Prostate gland (tissue), 2 donors: ENCODE measurements at regions not wholly inside any gene's neighbourhood (a gene's known extent, or its start where the extent isn't known, plus 50 kb on each side); places are given as distances from the start of the nearest gene placed in this dataset.

ENCODE experiments used
- CTCF ChIP-seq, 4 experiments: fragments of 200-600 bp in 2 of 4; fragments of 450-650 bp in 2 of 4; sonication (generic) in 2 of 4; IDR thresholded peaks; 1 replicate in 3 of 4; 2 replicates in 1 of 4; pipeline ENCODE4 v1.5.1; 2016 to 2019; ENCODE audit warnings: antibody characterized with exemption in 4 of 4, mild to moderate bottlenecking in 2 of 4, moderate library complexity in 2 of 4
- POLR2AphosphoS5 ChIP-seq: sonication (generic); formaldehyde crosslinking; IDR thresholded peaks from one replicate; pipeline ENCODE4 v1.6.1; 2017; ENCODE audit warnings: antibody characterized with exemption

GRCh38 chr6:11900662-11901598, 111.2 kb upstream of the HIVEP1 start:
- TF ChIP-seq CTCF (IDR thresholded peaks at IDR 0.05) (no peak), POLR2AphosphoS5 (no peak)
